HEK293 (cell line): ENCODE measurements at regions not wholly inside any gene's neighbourhood (a gene's known extent, or its start where the extent isn't known, plus 50 kb on each side); places are given as distances from the start of the nearest gene placed in this dataset.
"Not testable (repeated sequence)": the region's sequence is repeated elsewhere in the genome, so short reads cannot be mapped to it uniquely, and the experiment has no call there.

Experiments
- ZBTB8A ChIP-seq: fragments of 450-650 bp; formaldehyde crosslinking; IDR thresholded peaks from 2 replicates; pipeline ENCODE4 v1.5.1; 2016; ENCODE audit warnings: missing biosample characterization, missing genetic modification characterization
- ZNF121 ChIP-seq: fragments of 450-650 bp; formaldehyde crosslinking; IDR thresholded peaks from 2 replicates; pipeline ENCODE4 v1.5.1; 2016; ENCODE audit warnings: missing biosample characterization, missing genetic modification characterization
- ZNF16 ChIP-seq: fragments of 450-650 bp; formaldehyde crosslinking; IDR thresholded peaks from 2 replicates; pipeline ENCODE4 v1.5.1; 2016; ENCODE audit warnings: low read depth, missing biosample characterization, missing genetic modification characterization
- ZNF211 ChIP-seq: fragments of 450-650 bp; formaldehyde crosslinking; IDR thresholded peaks from 2 replicates; pipeline ENCODE4 v1.5.1; 2016; ENCODE audit warnings: low read depth, missing biosample characterization, missing genetic modification characterization
- ZNF433 ChIP-seq: fragments of 450-650 bp; formaldehyde crosslinking; IDR thresholded peaks from 2 replicates; pipeline ENCODE4 v1.5.1; 2016; ENCODE audit warnings: missing biosample characterization, missing genetic modification characterization, low read depth
- ZNF530 ChIP-seq: fragments of 450-650 bp; formaldehyde crosslinking; IDR thresholded peaks from 2 replicates; pipeline ENCODE4 v1.5.1; 2016; ENCODE audit warnings: low read depth, missing biosample characterization, missing genetic modification characterization
- ZNF544 ChIP-seq: fragments of 450-650 bp; formaldehyde crosslinking; IDR thresholded peaks from 2 replicates; pipeline ENCODE4 v1.5.0; 2017; ENCODE audit warnings: missing biosample characterization, missing genetic modification characterization
- ZNF610 ChIP-seq: fragments of 450-650 bp; formaldehyde crosslinking; IDR thresholded peaks from 2 replicates; pipeline ENCODE4 v1.5.1; 2016; ENCODE audit warnings: missing biosample characterization, missing genetic modification characterization, borderline replicate concordance
- ZNF621 ChIP-seq: fragments of 450-650 bp; formaldehyde crosslinking; IDR thresholded peaks from 2 replicates; pipeline ENCODE4 v1.5.1; 2017; ENCODE audit warnings: missing biosample characterization, missing genetic modification characterization
- TF ChIP-seq, protein P1 (sequence below): fragments of 450-650 bp; formaldehyde crosslinking; IDR thresholded peaks from 2 replicates; pipeline ENCODE4 v1.5.1; 2016; ENCODE audit warnings: missing biosample characterization, missing genetic modification characterization
- TF ChIP-seq, protein P2 (sequence below): fragments of 450-650 bp; formaldehyde crosslinking; IDR thresholded peaks from 2 replicates; pipeline ENCODE4 v1.5.1; 2016; ENCODE audit warnings: missing biosample characterization, missing genetic modification characterization
- TF ChIP-seq, protein P3 (sequence below): IDR thresholded peaks from 2 replicates; pipeline ENCODE4 v1.6.1; 2011; ENCODE audit warnings: mild to moderate bottlenecking, low read depth, low read length, borderline replicate concordance
- TF ChIP-seq, protein P4 (sequence below): fragments of 450-650 bp; formaldehyde crosslinking; IDR thresholded peaks from 2 replicates; pipeline ENCODE4 v1.5.1; 2016; ENCODE audit warnings: missing biosample characterization, missing genetic modification characterization

DNA sequence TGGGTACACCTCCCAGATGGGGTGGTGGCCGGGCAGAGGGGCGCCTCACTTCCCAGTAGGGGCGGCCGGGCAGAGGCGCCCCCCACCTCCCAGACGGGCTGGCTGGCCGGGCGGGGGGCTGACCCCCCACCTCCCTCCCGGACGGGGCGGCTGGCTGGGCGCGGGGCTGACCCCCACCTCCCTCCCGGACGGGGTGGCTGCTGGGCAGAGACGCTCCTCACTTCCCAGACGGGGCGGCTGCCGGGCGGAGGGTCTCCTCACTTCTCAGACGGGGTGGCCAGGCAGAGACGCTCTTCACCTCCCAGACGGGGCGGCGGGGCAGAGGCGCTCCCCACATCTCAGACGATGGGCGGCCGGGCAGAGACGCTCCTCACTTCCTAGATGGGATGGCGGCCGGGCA, 240.6 kb downstream of the IL20RB start:
- TF ChIP-seq, protein P1, sequence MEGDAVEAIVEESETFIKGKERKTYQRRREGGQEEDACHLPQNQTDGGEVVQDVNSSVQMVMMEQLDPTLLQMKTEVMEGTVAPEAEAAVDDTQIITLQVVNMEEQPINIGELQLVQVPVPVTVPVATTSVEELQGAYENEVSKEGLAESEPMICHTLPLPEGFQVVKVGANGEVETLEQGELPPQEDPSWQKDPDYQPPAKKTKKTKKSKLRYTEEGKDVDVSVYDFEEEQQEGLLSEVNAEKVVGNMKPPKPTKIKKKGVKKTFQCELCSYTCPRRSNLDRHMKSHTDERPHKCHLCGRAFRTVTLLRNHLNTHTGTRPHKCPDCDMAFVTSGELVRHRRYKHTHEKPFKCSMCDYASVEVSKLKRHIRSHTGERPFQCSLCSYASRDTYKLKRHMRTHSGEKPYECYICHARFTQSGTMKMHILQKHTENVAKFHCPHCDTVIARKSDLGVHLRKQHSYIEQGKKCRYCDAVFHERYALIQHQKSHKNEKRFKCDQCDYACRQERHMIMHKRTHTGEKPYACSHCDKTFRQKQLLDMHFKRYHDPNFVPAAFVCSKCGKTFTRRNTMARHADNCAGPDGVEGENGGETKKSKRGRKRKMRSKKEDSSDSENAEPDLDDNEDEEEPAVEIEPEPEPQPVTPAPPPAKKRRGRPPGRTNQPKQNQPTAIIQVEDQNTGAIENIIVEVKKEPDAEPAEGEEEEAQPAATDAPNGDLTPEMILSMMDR (tag by site-specific recombination) = not testable (repeated sequence)
- TF ChIP-seq, protein P2, sequence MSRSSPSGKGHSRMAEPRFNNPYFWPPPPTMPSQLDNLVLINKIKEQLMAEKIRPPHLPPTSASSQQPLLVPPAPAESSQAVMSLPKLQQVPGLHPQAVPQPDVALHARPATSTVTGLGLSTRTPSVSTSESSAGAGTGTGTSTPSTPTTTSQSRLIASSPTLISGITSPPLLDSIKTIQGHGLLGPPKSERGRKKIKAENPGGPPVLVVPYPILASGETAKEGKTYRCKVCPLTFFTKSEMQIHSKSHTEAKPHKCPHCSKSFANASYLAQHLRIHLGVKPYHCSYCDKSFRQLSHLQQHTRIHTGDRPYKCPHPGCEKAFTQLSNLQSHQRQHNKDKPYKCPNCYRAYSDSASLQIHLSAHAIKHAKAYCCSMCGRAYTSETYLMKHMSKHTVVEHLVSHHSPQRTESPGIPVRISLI = not testable (repeated sequence)
- not testable (repeated sequence) for TF ChIP-seq ZNF121 (tag by site-specific recombination); ZBTB8A (tag by site-specific recombination); ZNF16 (tag by site-specific recombination); ZNF544; ZNF621 (tag by site-specific recombination); ZNF211 (tag by site-specific recombination); ZNF433; ZNF530 (tag by site-specific recombination); ZNF610 (tag by site-specific recombination)
- TF ChIP-seq, protein P3, sequence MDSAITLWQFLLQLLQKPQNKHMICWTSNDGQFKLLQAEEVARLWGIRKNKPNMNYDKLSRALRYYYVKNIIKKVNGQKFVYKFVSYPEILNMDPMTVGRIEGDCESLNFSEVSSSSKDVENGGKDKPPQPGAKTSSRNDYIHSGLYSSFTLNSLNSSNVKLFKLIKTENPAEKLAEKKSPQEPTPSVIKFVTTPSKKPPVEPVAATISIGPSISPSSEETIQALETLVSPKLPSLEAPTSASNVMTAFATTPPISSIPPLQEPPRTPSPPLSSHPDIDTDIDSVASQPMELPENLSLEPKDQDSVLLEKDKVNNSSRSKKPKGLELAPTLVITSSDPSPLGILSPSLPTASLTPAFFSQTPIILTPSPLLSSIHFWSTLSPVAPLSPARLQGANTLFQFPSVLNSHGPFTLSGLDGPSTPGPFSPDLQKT = not testable (repeated sequence)
- TF ChIP-seq, protein P4, sequence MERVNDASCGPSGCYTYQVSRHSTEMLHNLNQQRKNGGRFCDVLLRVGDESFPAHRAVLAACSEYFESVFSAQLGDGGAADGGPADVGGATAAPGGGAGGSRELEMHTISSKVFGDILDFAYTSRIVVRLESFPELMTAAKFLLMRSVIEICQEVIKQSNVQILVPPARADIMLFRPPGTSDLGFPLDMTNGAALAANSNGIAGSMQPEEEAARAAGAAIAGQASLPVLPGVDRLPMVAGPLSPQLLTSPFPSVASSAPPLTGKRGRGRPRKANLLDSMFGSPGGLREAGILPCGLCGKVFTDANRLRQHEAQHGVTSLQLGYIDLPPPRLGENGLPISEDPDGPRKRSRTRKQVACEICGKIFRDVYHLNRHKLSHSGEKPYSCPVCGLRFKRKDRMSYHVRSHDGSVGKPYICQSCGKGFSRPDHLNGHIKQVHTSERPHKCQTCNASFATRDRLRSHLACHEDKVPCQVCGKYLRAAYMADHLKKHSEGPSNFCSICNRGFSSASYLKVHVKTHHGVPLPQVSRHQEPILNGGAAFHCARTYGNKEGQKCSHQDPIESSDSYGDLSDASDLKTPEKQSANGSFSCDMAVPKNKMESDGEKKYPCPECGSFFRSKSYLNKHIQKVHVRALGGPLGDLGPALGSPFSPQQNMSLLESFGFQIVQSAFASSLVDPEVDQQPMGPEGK = not testable (repeated sequence)
